GM10248 (cell line): ENCODE measurements at regions not wholly inside any gene's neighbourhood (a gene's known extent, or its start where the extent isn't known, plus 50 kb on each side); places are given as distances from the start of the nearest gene placed in this dataset.

ENCODE experiments used
- CTCF ChIA-PET: fragments of 300-600 bp; sonication (Branson Sonifier 250); formaldehyde crosslinking; extraction: SDS; loops from one replicate; lab custom pipeline; 2021; ENCODE audit warnings: antibody characterized with exemption; lab: Yijun Ruan, JAX
- POLR2A ChIA-PET: fragments of 350-650 bp; sonication (Branson Sonifier 250); formaldehyde crosslinking; extraction: SDS; loops from one replicate; lab custom pipeline; 2020; ENCODE audit warnings: antibody characterized with exemption; lab: Yijun Ruan, JAX
- DNase-seq: peaks from one replicate; pipeline ENCODE4 v3.0.0; 2012; ENCODE audit errors: extremely low spot score
- TF ChIP-seq, protein P1 (sequence below): IDR thresholded peaks from 2 replicates; pipeline ENCODE4 v1.5.1; 2012; ENCODE audit warnings: mild to moderate bottlenecking, low read depth; ENCODE audit errors: extremely low read depth, missing control alignments, control extremely low read depth

DNA sequence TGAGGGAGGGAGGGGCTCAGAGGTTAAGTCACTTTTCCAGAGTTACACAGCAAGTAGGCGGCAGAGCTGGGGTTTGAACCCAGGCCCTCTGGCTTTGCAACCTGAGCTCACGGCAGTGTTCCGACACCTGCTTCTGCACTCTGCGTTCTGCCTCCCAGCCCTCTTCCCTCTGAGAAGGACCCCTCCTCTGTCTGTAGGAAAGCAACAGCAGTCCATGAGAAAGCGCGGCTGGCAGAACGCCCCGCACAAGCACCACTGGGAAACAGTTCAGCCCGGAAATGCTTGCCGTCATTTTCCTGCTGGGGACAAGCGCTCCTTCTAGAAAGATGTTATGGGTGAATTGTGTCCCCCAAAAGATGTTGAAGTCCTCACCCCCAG is 241.1 kb downstream of the NPHP4 start:
- POLR2A ChIA-PET: no interaction called here

DNA sequence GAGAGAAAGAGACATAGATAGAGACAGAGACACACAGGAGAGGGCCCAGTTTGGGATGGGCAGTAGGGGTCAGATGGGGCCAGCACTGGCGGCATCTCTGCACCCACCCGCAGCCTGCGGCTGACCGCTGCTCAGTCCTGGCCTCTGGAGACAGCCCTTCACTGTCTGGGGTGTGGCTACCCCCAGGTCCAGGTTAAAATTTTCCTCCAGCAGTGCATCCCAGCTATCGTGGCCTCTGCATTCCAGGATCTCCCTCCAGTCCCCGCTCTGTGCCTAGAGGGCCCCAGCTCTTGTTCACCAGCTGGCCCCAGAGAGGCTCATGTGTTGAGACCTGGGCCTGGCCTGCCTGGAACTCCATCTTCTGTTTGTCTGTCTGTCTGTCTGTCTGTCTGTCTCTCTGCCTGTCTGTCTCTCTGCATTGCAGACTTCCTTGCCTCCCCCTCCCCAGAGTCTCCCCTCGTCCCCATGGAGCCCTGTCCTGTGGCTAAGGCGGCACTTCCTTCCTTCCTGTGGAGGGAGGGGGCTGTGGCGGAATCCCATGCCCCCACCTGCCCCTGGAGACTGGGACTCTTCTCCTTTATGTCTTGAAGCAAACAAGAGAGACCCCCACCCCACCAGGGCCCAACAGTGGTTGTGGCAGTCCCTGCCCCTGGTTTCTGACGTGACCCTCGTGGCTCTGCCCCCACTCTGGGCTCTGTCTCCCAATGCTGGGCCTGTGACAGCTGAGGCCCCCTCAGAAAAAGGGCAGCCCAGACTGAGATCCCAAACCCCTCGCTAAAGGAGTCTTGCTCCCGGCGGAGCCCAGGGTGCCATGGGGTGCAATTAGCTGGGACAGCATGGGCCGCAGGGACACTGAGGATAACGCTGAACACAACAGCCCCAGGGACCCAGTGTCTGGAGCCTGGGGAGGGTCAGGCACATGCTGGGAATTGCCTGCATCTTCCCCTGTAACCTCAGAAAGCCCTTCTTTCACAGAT is 241.8 kb downstream of the NPHP4 start:
- TF ChIP-seq, protein P1, sequence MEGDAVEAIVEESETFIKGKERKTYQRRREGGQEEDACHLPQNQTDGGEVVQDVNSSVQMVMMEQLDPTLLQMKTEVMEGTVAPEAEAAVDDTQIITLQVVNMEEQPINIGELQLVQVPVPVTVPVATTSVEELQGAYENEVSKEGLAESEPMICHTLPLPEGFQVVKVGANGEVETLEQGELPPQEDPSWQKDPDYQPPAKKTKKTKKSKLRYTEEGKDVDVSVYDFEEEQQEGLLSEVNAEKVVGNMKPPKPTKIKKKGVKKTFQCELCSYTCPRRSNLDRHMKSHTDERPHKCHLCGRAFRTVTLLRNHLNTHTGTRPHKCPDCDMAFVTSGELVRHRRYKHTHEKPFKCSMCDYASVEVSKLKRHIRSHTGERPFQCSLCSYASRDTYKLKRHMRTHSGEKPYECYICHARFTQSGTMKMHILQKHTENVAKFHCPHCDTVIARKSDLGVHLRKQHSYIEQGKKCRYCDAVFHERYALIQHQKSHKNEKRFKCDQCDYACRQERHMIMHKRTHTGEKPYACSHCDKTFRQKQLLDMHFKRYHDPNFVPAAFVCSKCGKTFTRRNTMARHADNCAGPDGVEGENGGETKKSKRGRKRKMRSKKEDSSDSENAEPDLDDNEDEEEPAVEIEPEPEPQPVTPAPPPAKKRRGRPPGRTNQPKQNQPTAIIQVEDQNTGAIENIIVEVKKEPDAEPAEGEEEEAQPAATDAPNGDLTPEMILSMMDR: no peak
- POLR2A ChIA-PET: no interaction called here
- CTCF ChIA-PET: no interaction called here
- no peak for DNase-seq

More for the DNA sequence above, 241.1 kb downstream of the NPHP4 start:
- TF ChIP-seq, protein P1: no peak
- CTCF ChIA-PET: no interaction called here
- DNase-seq: no peak

GRCh38 chr1:5748286-5749225 is 243.7 kb downstream of the NPHP4 start:
- DNase-seq: no peak
- POLR2A ChIA-PET: no interaction called here
- TF ChIP-seq, protein P1: no peak
- CTCF ChIA-PET: no interaction called here

- TF ChIP-seq, protein P1: no peak
Measured at GRCh38 chr1:5747426-5748285, 244.6 kb downstream of the NPHP4 start.

DNA sequence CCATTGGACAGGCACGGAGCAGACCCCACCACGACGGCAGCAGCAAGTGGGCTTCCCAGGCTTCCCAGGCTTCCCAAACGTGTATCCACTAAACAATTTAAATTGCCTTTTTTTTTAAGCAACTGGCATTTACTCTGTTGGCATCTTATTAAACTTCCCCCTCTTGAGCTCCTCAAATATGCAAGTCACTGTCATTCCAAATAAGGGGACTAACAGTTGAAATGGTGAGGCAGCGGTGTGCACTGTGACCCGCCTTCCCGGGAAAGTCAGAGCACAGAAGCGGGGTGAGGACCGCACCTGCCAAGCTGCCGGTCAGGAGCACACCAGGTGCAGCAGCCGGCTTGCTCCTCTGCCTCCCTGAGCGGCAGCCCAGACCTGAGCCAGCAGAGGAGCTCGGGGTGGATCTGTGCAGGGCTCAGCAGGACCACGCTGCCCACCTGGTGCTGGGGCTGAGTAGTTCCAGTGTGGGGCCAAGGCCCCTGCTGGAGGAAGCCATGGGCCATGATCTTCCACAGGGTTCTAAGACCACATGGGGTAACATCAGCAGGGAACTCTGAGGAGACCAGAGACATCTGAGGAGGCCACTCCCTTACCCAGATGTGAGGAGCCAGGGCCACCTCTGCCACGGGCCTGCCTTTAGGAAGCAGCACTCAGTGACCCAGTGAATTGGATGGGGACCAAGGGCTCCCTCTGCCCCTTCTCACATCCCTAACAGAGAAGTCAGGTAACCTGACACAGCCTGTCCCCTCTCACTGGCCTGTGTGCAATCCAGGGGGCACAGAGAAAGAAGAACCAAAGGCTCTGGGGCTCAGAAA is 245.4 kb downstream of the NPHP4 start:
- TF ChIP-seq, protein P1: no peak
- ChIA-PET CTCF (interaction anchor here (1.3 to 3.5 kb wide), 7 partner anchors 12 to 1836 kb away, joined by 3 to 21 read pairs (median 4); no protein-coding TSS in a partner anchor), POLR2A (no interaction called here)
- no peak for DNase-seq

More at GRCh38 chr1:5747426-5748285, 244.6 kb downstream of the NPHP4 start:
- ChIA-PET CTCF (interaction anchor here (1.4 to 3.5 kb wide), 3 partner anchors 232 to 238 kb away, joined by 3 to 21 read pairs (median 10); no protein-coding TSS in a partner anchor), POLR2A (no interaction called here)
- DNase-seq: no peak
